HUDEP-2 (cell line): ENCODE measurements at regions not wholly inside any gene's neighbourhood (a gene's known extent, or its start where the extent isn't known, plus 50 kb on each side); places are given as distances from the start of the nearest gene placed in this dataset.

Source experiments
- DNase-seq, 76 experiments: peaks; one replicate each; lab custom pipeline; 2025; ENCODE audit not compliant: unreplicated experiment in 76 of 76; lab: John Stamatoyannopoulos, UW

- DNase-seq, result no peak
Observed at GRCh38 chr1:94708299-94708685, 111.9 kb upstream of the SLC44A3 start.

GRCh38 chr1:94707321-94708298 is 112.5 kb upstream of the SLC44A3 start:
- no peak for DNase-seq

GRCh38 chr1:94702442-94702815 is 117.7 kb upstream of the SLC44A3 start:
- no peak for DNase-seq

- no peak for DNase-seq
Observed at GRCh38 chr1:94701796-94702441, 118.2 kb upstream of the SLC44A3 start.

- no peak for DNase-seq
Observed at GRCh38 chr1:94698759-94699502, 121.2 kb upstream of the SLC44A3 start.

- DNase-seq, result no peak
Observed at GRCh38 chr1:94698356-94698755, 121.8 kb upstream of the SLC44A3 start.

GRCh38 chr1:94697839-94698238 is 122.3 kb upstream of the SLC44A3 start:
- DNase-seq, result no peak

GRCh38 chr1:94694226-94694915 is 125.8 kb upstream of the SLC44A3 start:
- no peak for DNase-seq

- no peak for DNase-seq
Observed at GRCh38 chr1:94693435-94693834, 126.7 kb upstream of the SLC44A3 start.

GRCh38 chr1:94693029-94693428 is 127.1 kb upstream of the SLC44A3 start:
- no peak for DNase-seq

GRCh38 chr1:94688646-94689045 is 131.5 kb upstream of the SLC44A3 start:
- no peak for DNase-seq

GRCh38 chr1:94686882-94687281 is 133.3 kb upstream of the SLC44A3 start:
- DNase-seq, result no peak

GRCh38 chr1:94684690-94685250 is 135.4 kb upstream of the SLC44A3 start:
- no peak for DNase-seq

- DNase-seq, result no peak
Observed at GRCh38 chr1:94683886-94684285, 136.3 kb upstream of the SLC44A3 start.

- DNase-seq, result no peak
Observed at GRCh38 chr1:94680039-94680377, 138.4 kb upstream of the F3 start.

GRCh38 chr1:94679332-94680038 is 137.9 kb upstream of the F3 start:
- DNase-seq, result no peak

- no peak for DNase-seq
Observed at GRCh38 chr1:94678202-94678848, 136.8 kb upstream of the F3 start.

GRCh38 chr1:94677714-94678113 is 136.2 kb upstream of the F3 start:
- DNase-seq, result no peak

GRCh38 chr1:94677087-94677486 is 135.5 kb upstream of the F3 start:
- DNase-seq, result no peak
